SH-SY5Y (cell line): ENCODE measurements at regions not wholly inside any gene's neighbourhood (a gene's known extent, or its start where the extent isn't known, plus 50 kb on each side); places are given as distances from the start of the nearest gene placed in this dataset.

Source experiments
- GATA2 ChIP-seq: IDR thresholded peaks from 2 replicates; pipeline ENCODE4 v1.6.1; 2011; ENCODE audit warnings: mild to moderate bottlenecking, low read depth, low read length
- GATA3 ChIP-seq: IDR thresholded peaks from 2 replicates; pipeline ENCODE4 v1.6.1; 2011; ENCODE audit warnings: low read depth, mild to moderate bottlenecking, low read length, moderate library complexity

DNA sequence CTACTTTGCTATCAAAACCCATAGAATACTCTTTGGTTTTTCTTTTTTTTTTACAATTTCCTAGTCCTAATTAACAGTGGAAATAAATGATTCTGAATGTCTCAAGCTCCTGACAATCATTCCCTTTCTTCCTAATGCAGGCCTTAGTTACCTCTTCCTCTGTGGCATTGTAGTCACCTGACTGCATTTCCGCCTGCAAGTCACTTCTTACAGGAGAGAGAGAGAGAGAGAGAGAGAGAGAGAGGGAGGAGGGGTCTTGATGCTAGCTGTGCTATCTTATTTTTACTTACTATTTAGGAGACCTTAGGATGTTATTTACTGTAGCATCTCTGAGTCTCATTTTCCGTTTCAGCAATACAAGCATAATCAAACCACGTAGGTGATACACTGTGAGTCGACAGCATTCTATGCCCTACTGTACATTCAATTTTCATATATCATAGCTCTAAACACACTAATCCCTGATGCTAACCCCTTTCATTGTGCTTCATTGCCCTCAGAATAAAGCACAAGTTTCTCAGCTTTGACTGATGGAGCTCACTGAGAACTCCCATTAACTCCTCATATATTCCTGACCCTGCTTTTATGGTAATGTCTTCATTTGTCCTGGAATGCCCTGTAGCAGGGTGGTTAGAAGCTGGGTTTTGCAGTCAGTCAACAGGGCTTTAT, 1237.3 kb downstream of the XPNPEP1 start:
- TF ChIP-seq GATA2 (no peak), GATA3 (no peak)
